Esophagus muscularis mucosa (tissue), 4 donors: ENCODE measurements at regions not wholly inside any gene's neighbourhood (a gene's known extent, or its start where the extent isn't known, plus 50 kb on each side); places are given as distances from the start of the nearest gene placed in this dataset.

Source experiments
- DNase-seq: peaks from one replicate; pipeline ENCODE4 v3.0.0-alpha.2; 2017; ENCODE audit errors: extremely low spot score
- H3K27ac ChIP-seq, 4 donors: fragments of 200-600 bp; sonication (generic); replicated peaks in 1 of 4; 1 replicate in 3 of 4; 2 replicates in 1 of 4; pipeline ENCODE4 v1.5.1; 2016 to 2019; ENCODE audit warnings: mild to moderate bottlenecking in 1 of 4
- H3K27me3 ChIP-seq, 4 donors: fragments of 200-600 bp; sonication (generic); one replicate each; pipeline versions ENCODE4 v1.5.1 to v1.6.0; 2016 to 2019
- H3K36me3 ChIP-seq, 4 donors: fragments of 200-600 bp; sonication (generic); one replicate each; pipeline ENCODE4 v1.5.1; 2016 to 2019
- H3K4me1 ChIP-seq, 4 donors: fragments of 200-600 bp; sonication (generic); one replicate each; pipeline ENCODE4 v1.5.1; 2016 to 2019
- H3K4me3 ChIP-seq, 4 donors: fragments of 200-600 bp; sonication (generic); 1 replicate in 2 of 4; 2 replicates in 2 of 4; pipeline ENCODE4 v1.5.1; 2016 to 2019; ENCODE audit warnings: mild to moderate bottlenecking in 4 of 4, moderate library complexity in 1 of 4
- H3K9me3 ChIP-seq, 4 donors: fragments of 200-600 bp; sonication (generic); 1 replicate in 3 of 4; 2 replicates in 1 of 4; pipeline ENCODE4 v1.5.1; 2016 to 2019
- EP300 ChIP-seq: sonication (generic); formaldehyde crosslinking; IDR thresholded peaks from one replicate; pipeline ENCODE4 v1.6.1; 2017; ENCODE audit warnings: antibody characterized with exemption
- POLR2A ChIP-seq: fragments of 450-650 bp; IDR thresholded peaks from one replicate; pipeline ENCODE4 v1.6.1; 2017; ENCODE audit warnings: antibody characterized with exemption, moderate library complexity, mild to moderate bottlenecking, low read depth
- POLR2AphosphoS5 ChIP-seq, 2 donors: sonication (generic); formaldehyde crosslinking; IDR thresholded peaks; one replicate each; pipeline ENCODE4 v1.6.1; 2017; ENCODE audit warnings: antibody characterized with exemption in 2 of 2
- WGBS: methylation state at CpG from one replicate; pipeline ENCODE4 v1.1.5; 2018; 5-methylcytosine and 5-hydroxymethylcytosine counted together
- intact Hi-C: fragments of 100-400 bp; cut with DNase I; formaldehyde crosslinking; loops from one replicate; pipeline ENCODE4 v1.15.1; 2023
- TF ChIP-seq, protein P1 (sequence below), 3 experiments: fragments of 200-600 bp in 2 of 3; fragments of 450-650 bp in 1 of 3; sonication (generic) in 2 of 3; IDR thresholded peaks; one replicate each; pipeline ENCODE4 v1.5.1; 2017 to 2019; ENCODE audit warnings: antibody characterized with exemption in 3 of 3, mild to moderate bottlenecking in 2 of 3, moderate library complexity in 1 of 3

- no peaks in the 10 kb centered on the region for H3K27me3 ChIP-seq
- no peak for DNase-seq
- no peak for TF ChIP-seq EP300
- TF ChIP-seq POLR2A: no peak
- TF ChIP-seq, protein P1, sequence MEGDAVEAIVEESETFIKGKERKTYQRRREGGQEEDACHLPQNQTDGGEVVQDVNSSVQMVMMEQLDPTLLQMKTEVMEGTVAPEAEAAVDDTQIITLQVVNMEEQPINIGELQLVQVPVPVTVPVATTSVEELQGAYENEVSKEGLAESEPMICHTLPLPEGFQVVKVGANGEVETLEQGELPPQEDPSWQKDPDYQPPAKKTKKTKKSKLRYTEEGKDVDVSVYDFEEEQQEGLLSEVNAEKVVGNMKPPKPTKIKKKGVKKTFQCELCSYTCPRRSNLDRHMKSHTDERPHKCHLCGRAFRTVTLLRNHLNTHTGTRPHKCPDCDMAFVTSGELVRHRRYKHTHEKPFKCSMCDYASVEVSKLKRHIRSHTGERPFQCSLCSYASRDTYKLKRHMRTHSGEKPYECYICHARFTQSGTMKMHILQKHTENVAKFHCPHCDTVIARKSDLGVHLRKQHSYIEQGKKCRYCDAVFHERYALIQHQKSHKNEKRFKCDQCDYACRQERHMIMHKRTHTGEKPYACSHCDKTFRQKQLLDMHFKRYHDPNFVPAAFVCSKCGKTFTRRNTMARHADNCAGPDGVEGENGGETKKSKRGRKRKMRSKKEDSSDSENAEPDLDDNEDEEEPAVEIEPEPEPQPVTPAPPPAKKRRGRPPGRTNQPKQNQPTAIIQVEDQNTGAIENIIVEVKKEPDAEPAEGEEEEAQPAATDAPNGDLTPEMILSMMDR (IDR thresholded peaks at IDR 0.05): no peak
- TF ChIP-seq POLR2AphosphoS5 (IDR thresholded peaks at IDR 0.05): no peak
- no peaks in the 10 kb centered on the region for H3K36me3 ChIP-seq
- H3K27ac ChIP-seq: no peak overlapping the region
- H3K9me3 ChIP-seq: no peaks in the 10 kb centered on the region
- H3K4me3 ChIP-seq: no peak overlapping the region
- intact Hi-C loops: no loop called here
- H3K4me1 ChIP-seq: no peaks in the 10 kb centered on the region
Observed at GRCh38 chr11:82610671-82611070, 123.0 kb downstream of the FAM181B start.

GRCh38 chr11:82606738-82607137 lies 126.9 kb downstream of the FAM181B start:
- WGBS: 90% methylated on average over 1 of the region's 1 CpG
- no peaks in the 10 kb centered on the region for H3K4me1 ChIP-seq
- intact Hi-C loops: no loop called here
- H3K27ac ChIP-seq: no peak overlapping the region
- no peak for DNase-seq
- TF ChIP-seq POLR2AphosphoS5 (IDR thresholded peaks at IDR 0.05) (no peak), EP300 (no peak), POLR2A (no peak)
- TF ChIP-seq, protein P1 (IDR thresholded peaks at IDR 0.05): no peak
- no peak overlapping the region for H3K4me3 ChIP-seq
- no peaks in the 10 kb centered on the region for H3K27me3 ChIP-seq
- H3K36me3 ChIP-seq: no peaks in the 10 kb centered on the region
- H3K9me3 ChIP-seq: no peaks in the 10 kb centered on the region

- TF ChIP-seq, protein P1 (IDR thresholded peaks at IDR 0.05): no peak
- TF ChIP-seq POLR2AphosphoS5 (IDR thresholded peaks at IDR 0.05) (no peak), POLR2A (no peak), EP300 (no peak)
- WGBS: 67% methylated on average over 1 of the region's 1 CpG
- no peaks in the 10 kb centered on the region for H3K4me1 ChIP-seq
- H3K27ac ChIP-seq: no peak overlapping the region
- H3K27me3 ChIP-seq: no peaks in the 10 kb centered on the region
- no peaks in the 10 kb centered on the region for H3K9me3 ChIP-seq
- DNase-seq: no peak
- intact Hi-C loops: no loop called here
- no peaks in the 10 kb centered on the region for H3K36me3 ChIP-seq
- no peak overlapping the region for H3K4me3 ChIP-seq
Observed at GRCh38 chr11:82601711-82602110, 132.0 kb downstream of the FAM181B start.

DNA sequence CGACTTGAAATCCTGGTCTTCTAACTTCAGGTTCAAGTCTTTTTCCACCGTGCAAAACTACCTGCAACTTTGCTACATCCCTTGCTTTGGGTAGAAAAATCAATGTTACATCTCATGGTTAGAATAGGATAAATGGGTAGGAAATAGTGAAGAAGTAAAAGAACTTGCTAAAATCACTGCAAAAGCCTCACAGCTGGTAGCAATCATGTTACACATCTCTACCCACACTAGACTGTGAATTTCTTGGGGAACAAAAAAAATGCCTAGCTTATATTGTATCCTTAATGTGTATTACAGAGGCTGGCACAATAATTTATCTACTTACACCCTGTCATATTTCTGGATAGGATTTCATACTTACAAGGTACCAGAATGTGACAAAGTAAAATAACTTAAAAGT lies 133.8 kb downstream of the FAM181B start:
- TF ChIP-seq, protein P1 (IDR thresholded peaks at IDR 0.05): no peak
- TF ChIP-seq POLR2AphosphoS5 (IDR thresholded peaks at IDR 0.05): no peak
- no peak for TF ChIP-seq POLR2A
- TF ChIP-seq EP300: no peak
- 91% methylated on average over 2 of the region's 2 CpGs for WGBS
- intact Hi-C loops: no loop called here
- no peaks in the 10 kb centered on the region for H3K27me3 ChIP-seq
- no peaks in the 10 kb centered on the region for H3K36me3 ChIP-seq
- H3K27ac ChIP-seq: no peak overlapping the region
- H3K9me3 ChIP-seq: no peaks in the 10 kb centered on the region
- no peak for DNase-seq
- no peaks in the 10 kb centered on the region for H3K4me1 ChIP-seq
- no peak overlapping the region for H3K4me3 ChIP-seq

GRCh38 chr11:82586581-82586980 lies 147.1 kb downstream of the FAM181B start:
- Histone ChIP-seq H3K27ac (no peak overlapping the region), H3K36me3 (no peaks in the 10 kb centered on the region), H3K4me1 (no peaks in the 10 kb centered on the region), H3K9me3 (no peaks in the 10 kb centered on the region), H3K4me3 (no peak overlapping the region), H3K27me3 (no peaks in the 10 kb centered on the region)
- intact Hi-C loops: no loop called here
- 70% methylated on average over 3 of the region's 3 CpGs for WGBS
- TF ChIP-seq POLR2AphosphoS5 (IDR thresholded peaks at IDR 0.05) (no peak), EP300 (no peak), POLR2A (no peak)
- TF ChIP-seq, protein P1 (IDR thresholded peaks at IDR 0.05): no peak
- DNase-seq: no peak
